H9 (cell line): ENCODE measurements at regions not wholly inside any gene's neighbourhood (a gene's known extent, or its start where the extent isn't known, plus 50 kb on each side); places are given as distances from the start of the nearest gene placed in this dataset.

Experiments
- DNase-seq: peaks from one replicate; pipeline ENCODE4 v3.0.0-alpha.2; 2017
- H2AFZ ChIP-seq: one replicate; pipeline ENCODE4 v1.6.1; 2013; ENCODE audit warnings: mild to moderate bottlenecking, low read length, control low read depth, moderate library complexity
- H2AK5ac ChIP-seq: 2 replicates; pipeline ENCODE4 v1.6.1; 2013; ENCODE audit warnings: low read length, control low read depth, mixed read lengths; ENCODE audit not compliant: insufficient read length
- H2BK120ac ChIP-seq: one replicate; pipeline ENCODE4 v1.6.1; 2013; ENCODE audit warnings: low read depth, mild to moderate bottlenecking, low read length, control low read depth, inconsistent platforms; ENCODE audit not compliant: poor library complexity, severe bottlenecking
- H2BK12ac ChIP-seq: 2 replicates; pipeline ENCODE4 v1.6.1; 2013; ENCODE audit warnings: low read length, control low read depth, mixed read lengths, low read depth; ENCODE audit not compliant: insufficient read length
- H2BK15ac ChIP-seq: 2 replicates; pipeline ENCODE4 v1.6.1; 2013; ENCODE audit warnings: low read depth, low read length, control low read depth
- H2BK20ac ChIP-seq: one replicate; pipeline ENCODE4 v1.6.1; 2013; ENCODE audit warnings: low read depth, mild to moderate bottlenecking, low read length, control low read depth, inconsistent platforms; ENCODE audit not compliant: poor library complexity, severe bottlenecking
- H2BK5ac ChIP-seq: 2 replicates; pipeline ENCODE4 v1.6.1; 2013; ENCODE audit warnings: low read length, control low read depth, mixed read lengths; ENCODE audit not compliant: insufficient read length
- H3K14ac ChIP-seq: 2 replicates; pipeline ENCODE4 v1.6.1; 2013; ENCODE audit warnings: low read length, control low read depth; ENCODE audit not compliant: insufficient read depth
- H3K18ac ChIP-seq: 2 replicates; pipeline ENCODE4 v1.6.1; 2013; ENCODE audit warnings: low read depth, mild to moderate bottlenecking, mixed read lengths, low read length, control low read depth; ENCODE audit not compliant: insufficient read length
- H3K23ac ChIP-seq: 2 replicates; pipeline ENCODE4 v1.6.1; 2013; ENCODE audit warnings: low read length, control low read depth, mixed read lengths, low read depth; ENCODE audit not compliant: insufficient read length
- H3K23me2 ChIP-seq: 2 replicates; pipeline ENCODE4 v1.6.1; 2013; ENCODE audit warnings: low read depth, mild to moderate bottlenecking, mixed read lengths, low read length, control low read depth; ENCODE audit not compliant: insufficient read length, poor library complexity, severe bottlenecking
- H3K27ac ChIP-seq: 2 replicates; pipeline ENCODE4 v1.5.1; 2013; ENCODE audit warnings: low read length, control low read depth, mixed read lengths, low read depth; ENCODE audit not compliant: insufficient read length
- H3K27me3 ChIP-seq: 2 replicates; pipeline ENCODE4 v1.6.1; 2013; ENCODE audit warnings: low read length, control low read depth, inconsistent platforms; ENCODE audit not compliant: insufficient read depth
- H3K4ac ChIP-seq: 2 replicates; pipeline ENCODE4 v1.6.1; 2013; ENCODE audit warnings: low read depth, mild to moderate bottlenecking, control low read depth, inconsistent platforms, low read length, moderate library complexity
- H3K4me1 ChIP-seq: 2 replicates; pipeline ENCODE4 v1.6.1; 2013; ENCODE audit warnings: low read length, control low read depth, inconsistent platforms; ENCODE audit not compliant: insufficient read depth
- H3K4me2 ChIP-seq: 2 replicates; pipeline ENCODE4 v1.6.1; 2013; ENCODE audit warnings: low read length, control low read depth, mixed read lengths; ENCODE audit not compliant: insufficient read length, insufficient read depth
- H3K56ac ChIP-seq: 2 replicates; pipeline ENCODE4 v1.6.1; 2013; ENCODE audit warnings: low read depth, mild to moderate bottlenecking, mixed read lengths, low read length, control low read depth; ENCODE audit not compliant: insufficient read length
- H3K79me1 ChIP-seq: 2 replicates; pipeline ENCODE4 v1.6.1; 2013; ENCODE audit warnings: low read depth, mild to moderate bottlenecking, moderate library complexity, low read length, control low read depth, inconsistent platforms; ENCODE audit not compliant: insufficient read depth, poor library complexity, severe bottlenecking
- H3K79me2 ChIP-seq: 2 replicates; pipeline ENCODE4 v1.6.1; 2013; ENCODE audit warnings: low read length, control low read depth, inconsistent platforms; ENCODE audit not compliant: insufficient read depth
- H3K9ac ChIP-seq: 2 replicates; pipeline ENCODE4 v1.6.1; 2013; ENCODE audit warnings: low read length, control low read depth, mixed read lengths; ENCODE audit not compliant: insufficient read length; ENCODE audit errors: extremely low read depth
- H3K9me3 ChIP-seq: one replicate; pipeline ENCODE4 v1.6.1; 2013; ENCODE audit warnings: low read depth, low read length, inconsistent platforms; ENCODE audit not compliant: control insufficient read depth
- H3T11ph ChIP-seq: one replicate; pipeline ENCODE4 v1.6.1; 2013; ENCODE audit warnings: mild to moderate bottlenecking, low read length, control low read depth, inconsistent platforms
- H4K20me1 ChIP-seq: one replicate; pipeline ENCODE4 v1.6.1; 2013; ENCODE audit not compliant: control insufficient read depth, insufficient read length, insufficient read depth
- H4K5ac ChIP-seq: 2 replicates; pipeline ENCODE4 v1.6.1; 2013; ENCODE audit warnings: low read depth, mild to moderate bottlenecking, mixed read lengths, low read length, control low read depth; ENCODE audit not compliant: insufficient read length
- H4K8ac ChIP-seq: replicated peaks from 2 replicates; pipeline ENCODE4 v1.6.1; 2013; ENCODE audit warnings: low read length, control low read depth, mixed read lengths, low read depth; ENCODE audit not compliant: insufficient read length
- H4K91ac ChIP-seq: 2 replicates; pipeline ENCODE4 v1.6.1; 2013; ENCODE audit warnings: low read depth, mild to moderate bottlenecking, moderate library complexity, mixed read lengths, low read length, control low read depth; ENCODE audit not compliant: insufficient read length
- H3K27ac Mint-ChIP-seq, 3 experiments: 2 replicates in 2 of 3; 3 replicates in 1 of 3; pipeline ENCODE4 v1.8.0; 2020 to 2021; ENCODE audit warnings: mixed read lengths in 3 of 3, mild to moderate bottlenecking in 1 of 3, moderate library complexity in 1 of 3
- H3K27me3 Mint-ChIP-seq: 2 replicates; pipeline ENCODE4 v1.8.0; 2021; ENCODE audit warnings: low read depth, mild to moderate bottlenecking, moderate library complexity, mixed read lengths
- H3K36me3 Mint-ChIP-seq, 3 experiments: 2 replicates in 2 of 3; 3 replicates in 1 of 3; pipeline ENCODE4 v1.8.0; 2020 to 2021; ENCODE audit warnings: low read depth in 3 of 3, mixed read lengths in 3 of 3; ENCODE audit not compliant: insufficient read depth in 1 of 3
- H3K4me1 Mint-ChIP-seq, 2 experiments: 2 replicates each; pipeline ENCODE4 v1.8.0; 2020; ENCODE audit warnings: mixed read lengths in 2 of 2
- H3K4me3 Mint-ChIP-seq, 2 experiments: 2 replicates in 1 of 2; 3 replicates in 1 of 2; pipeline ENCODE4 v1.8.0; 2020 to 2021; ENCODE audit warnings: mild to moderate bottlenecking in 2 of 2, mixed read lengths in 2 of 2, moderate library complexity in 1 of 2
- H3K9me3 Mint-ChIP-seq, 2 experiments: 2 replicates in 1 of 2; 3 replicates in 1 of 2; pipeline ENCODE4 v1.8.0; 2020; ENCODE audit warnings: mild to moderate bottlenecking in 2 of 2, mixed read lengths in 2 of 2, moderate library complexity in 1 of 2
- TF ChIP-seq, protein P1 (sequence below): fragments of 200-600 bp; sonication (generic); conservative IDR thresholded peaks from 3 replicates; pipeline ENCODE4 v1.8.0; 2021; ENCODE audit warnings: antibody characterized with exemption, mild to moderate bottlenecking

DNA sequence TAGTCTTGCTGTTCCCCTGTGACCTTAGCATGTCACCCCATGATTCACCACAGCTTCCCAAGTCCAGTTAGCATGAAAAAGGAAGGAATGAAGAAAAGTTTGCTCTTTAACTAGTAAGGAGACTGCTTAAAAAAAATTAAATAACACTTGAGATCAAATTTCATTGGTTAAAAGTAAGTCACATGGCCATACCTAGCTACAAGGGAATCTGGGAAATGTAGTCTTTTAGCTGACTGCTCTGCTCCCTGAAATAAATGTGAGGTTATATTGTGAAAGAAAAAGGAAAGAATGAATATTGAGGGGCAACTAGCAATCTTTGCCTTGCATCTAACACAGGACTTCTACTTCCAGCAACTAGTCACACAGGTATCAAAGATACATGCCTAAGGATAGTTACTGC lies 84.7 kb upstream of the LRRN1 start:
- Histone ChIP-seq H3K4ac (no peak overlapping the region), H3K14ac (no peak overlapping the region), H3K79me2 (no peaks in the 10 kb centered on the region), H3K56ac (no peak overlapping the region), H3K4me2 (no peak overlapping the region), H3T11ph (no peak overlapping the region), H3K9ac (no peak overlapping the region), H3K27ac (no peak overlapping the region), H2BK120ac (no peak overlapping the region), H2BK15ac (no peak overlapping the region), H3K18ac (no peak overlapping the region), H3K9me3 (no peaks in the 10 kb centered on the region), H2BK12ac (no peak overlapping the region), H4K20me1 (no peaks in the 10 kb centered on the region), H4K5ac (no peak overlapping the region), H3K4me1 (no peaks in the 10 kb centered on the region), H3K23ac (no peak overlapping the region), H2AFZ (peak overlapping the region; percentile 95), H2BK5ac (no peak overlapping the region), H4K91ac (no peak overlapping the region), H2AK5ac (no peak overlapping the region), H3K79me1 (no peaks in the 10 kb centered on the region), H2BK20ac (no peak overlapping the region), H4K8ac (no peak overlapping the region), H3K23me2 (no peaks in the 10 kb centered on the region), H3K27me3 (no peaks in the 10 kb centered on the region)
- no peak overlapping the region for H3K27ac Mint-ChIP-seq
- no peak overlapping the region for H3K4me3 Mint-ChIP-seq
- TF ChIP-seq, protein P1, sequence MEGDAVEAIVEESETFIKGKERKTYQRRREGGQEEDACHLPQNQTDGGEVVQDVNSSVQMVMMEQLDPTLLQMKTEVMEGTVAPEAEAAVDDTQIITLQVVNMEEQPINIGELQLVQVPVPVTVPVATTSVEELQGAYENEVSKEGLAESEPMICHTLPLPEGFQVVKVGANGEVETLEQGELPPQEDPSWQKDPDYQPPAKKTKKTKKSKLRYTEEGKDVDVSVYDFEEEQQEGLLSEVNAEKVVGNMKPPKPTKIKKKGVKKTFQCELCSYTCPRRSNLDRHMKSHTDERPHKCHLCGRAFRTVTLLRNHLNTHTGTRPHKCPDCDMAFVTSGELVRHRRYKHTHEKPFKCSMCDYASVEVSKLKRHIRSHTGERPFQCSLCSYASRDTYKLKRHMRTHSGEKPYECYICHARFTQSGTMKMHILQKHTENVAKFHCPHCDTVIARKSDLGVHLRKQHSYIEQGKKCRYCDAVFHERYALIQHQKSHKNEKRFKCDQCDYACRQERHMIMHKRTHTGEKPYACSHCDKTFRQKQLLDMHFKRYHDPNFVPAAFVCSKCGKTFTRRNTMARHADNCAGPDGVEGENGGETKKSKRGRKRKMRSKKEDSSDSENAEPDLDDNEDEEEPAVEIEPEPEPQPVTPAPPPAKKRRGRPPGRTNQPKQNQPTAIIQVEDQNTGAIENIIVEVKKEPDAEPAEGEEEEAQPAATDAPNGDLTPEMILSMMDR, result no peak
- peaks cover 10 to 15% of the 10 kb centered on the region in 2 experiments for H3K9me3 Mint-ChIP-seq
- peaks cover 0 to under 1% of the 10 kb centered on the region in 2 experiments for H3K4me1 Mint-ChIP-seq
- no peak for DNase-seq
- peaks cover 2% of the 10 kb centered on the region; the same call in 1 of the 2 replicates for H3K27me3 Mint-ChIP-seq
- H3K36me3 Mint-ChIP-seq, result peaks cover 4 to 10% (median 4%) of the 10 kb centered on the region in 3 experiments
